ENCODE measurements at regions not wholly inside any gene's neighbourhood (a gene's known extent, or its start where the extent isn't known, plus 50 kb on each side); places are given as distances from the start of the nearest gene placed in this dataset.

DNA sequence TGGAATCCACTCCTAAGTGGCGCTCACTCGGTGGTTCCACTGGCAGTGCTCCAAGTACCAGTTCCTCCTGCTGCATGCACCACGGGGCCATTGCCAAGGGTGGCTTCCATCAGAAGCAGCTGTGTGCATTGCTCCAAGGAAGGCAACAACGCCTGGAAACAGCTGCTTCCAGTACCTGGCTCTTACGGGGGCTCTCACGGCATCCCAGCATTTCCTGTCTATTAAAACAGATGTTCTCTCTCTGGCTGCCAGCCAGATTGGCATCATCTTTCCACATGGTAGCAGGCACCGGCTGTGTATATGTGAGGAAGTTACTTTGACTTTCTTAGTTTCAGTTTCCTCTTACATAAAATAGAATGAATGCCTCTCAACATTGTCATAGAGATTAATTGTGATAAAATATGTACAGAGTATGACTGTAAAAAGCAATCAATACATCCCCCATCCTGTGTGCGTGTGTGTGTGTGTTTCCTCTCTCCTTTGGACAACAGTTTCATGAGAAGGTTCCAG, 84.9 kb downstream of the CMPK2 start:
- TF ChIP-seq FOSL1 (CRISPR knock-in tag; IDR thresholded peaks at IDR 0.05; ENCODE audit: borderline replicate concordance): no peak
- TF ChIP-seq, protein P1, sequence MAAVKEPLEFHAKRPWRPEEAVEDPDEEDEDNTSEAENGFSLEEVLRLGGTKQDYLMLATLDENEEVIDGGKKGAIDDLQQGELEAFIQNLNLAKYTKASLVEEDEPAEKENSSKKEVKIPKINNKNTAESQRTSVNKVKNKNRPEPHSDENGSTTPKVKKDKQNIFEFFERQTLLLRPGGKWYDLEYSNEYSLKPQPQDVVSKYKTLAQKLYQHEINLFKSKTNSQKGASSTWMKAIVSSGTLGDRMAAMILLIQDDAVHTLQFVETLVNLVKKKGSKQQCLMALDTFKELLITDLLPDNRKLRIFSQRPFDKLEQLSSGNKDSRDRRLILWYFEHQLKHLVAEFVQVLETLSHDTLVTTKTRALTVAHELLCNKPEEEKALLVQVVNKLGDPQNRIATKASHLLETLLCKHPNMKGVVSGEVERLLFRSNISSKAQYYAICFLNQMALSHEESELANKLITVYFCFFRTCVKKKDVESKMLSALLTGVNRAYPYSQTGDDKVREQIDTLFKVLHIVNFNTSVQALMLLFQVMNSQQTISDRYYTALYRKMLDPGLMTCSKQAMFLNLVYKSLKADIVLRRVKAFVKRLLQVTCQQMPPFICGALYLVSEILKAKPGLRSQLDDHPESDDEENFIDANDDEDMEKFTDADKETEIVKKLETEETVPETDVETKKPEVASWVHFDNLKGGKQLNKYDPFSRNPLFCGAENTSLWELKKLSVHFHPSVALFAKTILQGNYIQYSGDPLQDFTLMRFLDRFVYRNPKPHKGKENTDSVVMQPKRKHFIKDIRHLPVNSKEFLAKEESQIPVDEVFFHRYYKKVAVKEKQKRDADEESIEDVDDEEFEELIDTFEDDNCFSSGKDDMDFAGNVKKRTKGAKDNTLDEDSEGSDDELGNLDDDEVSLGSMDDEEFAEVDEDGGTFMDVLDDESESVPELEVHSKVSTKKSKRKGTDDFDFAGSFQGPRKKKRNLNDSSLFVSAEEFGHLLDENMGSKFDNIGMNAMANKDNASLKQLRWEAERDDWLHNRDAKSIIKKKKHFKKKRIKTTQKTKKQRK (IDR thresholded peaks at IDR 0.05; ENCODE audit: low read length): no peak
- TF ChIP-seq, protein P2, sequence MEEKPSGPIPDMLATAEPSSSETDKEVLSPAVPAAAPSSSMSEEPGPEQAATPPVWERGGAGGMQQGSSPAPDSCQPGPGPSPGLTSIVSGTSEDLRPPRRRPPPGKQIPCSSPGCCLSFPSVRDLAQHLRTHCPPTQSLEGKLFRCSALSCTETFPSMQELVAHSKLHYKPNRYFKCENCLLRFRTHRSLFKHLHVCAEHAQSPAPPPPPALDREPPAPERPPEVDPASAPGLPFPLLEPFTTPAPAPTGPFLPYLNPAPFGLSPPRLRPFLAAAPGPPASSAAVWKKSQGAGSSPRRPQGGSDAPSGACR (CRISPR knock-in tag; IDR thresholded peaks at IDR 0.05): no peak
- TF ChIP-seq ZMYM2 (CRISPR knock-in tag; IDR thresholded peaks at IDR 0.05): no peak
- no peak for TF ChIP-seq FIP1L1 (IDR thresholded peaks at IDR 0.05; ENCODE audit: borderline replicate concordance, insufficient read depth, low read depth, low read length)
- TF ChIP-seq POLR2AphosphoS5 (IDR thresholded peaks at IDR 0.05; ENCODE audit: low read depth, low read length): no peak
- no peak for TF ChIP-seq GABPA (IDR thresholded peaks at IDR 0.05; ENCODE audit: low read depth, low read length)
- TF ChIP-seq GABPA (CRISPR knock-in tag; IDR thresholded peaks at IDR 0.05; ENCODE audit: low read depth): no peak
- TF ChIP-seq ARHGAP35 (CRISPR knock-in tag; IDR thresholded peaks at IDR 0.05; ENCODE audit: borderline replicate concordance): no peak
- no peak for TF ChIP-seq MYNN (CRISPR knock-in tag; IDR thresholded peaks at IDR 0.05; ENCODE audit: low read depth)

All from HepG2 (cell line).